Nephron progenitor cell (in vitro differentiated cells): ENCODE measurements at regions not wholly inside any gene's neighbourhood (a gene's known extent, or its start where the extent isn't known, plus 50 kb on each side); places are given as distances from the start of the nearest gene placed in this dataset.

Experiments
- DNase-seq: peaks from one replicate; pipeline ENCODE4 v3.0.0; 2021
- H3K27ac Mint-ChIP-seq: 2 replicates; pipeline ENCODE4 v1.8.0; 2021; ENCODE audit warnings: mild to moderate bottlenecking, moderate library complexity, mixed read lengths
- H3K27me3 Mint-ChIP-seq: 2 replicates; pipeline ENCODE4 v1.8.0; 2021; ENCODE audit warnings: mild to moderate bottlenecking, low read depth, mixed read lengths; ENCODE audit not compliant: poor library complexity
- H3K36me3 Mint-ChIP-seq: 2 replicates; pipeline ENCODE4 v1.8.0; 2021; ENCODE audit warnings: low read depth, mixed read lengths
- H3K4me1 Mint-ChIP-seq: 2 replicates; pipeline ENCODE4 v1.8.0; 2021; ENCODE audit warnings: mixed read lengths
- H3K4me3 Mint-ChIP-seq: 2 replicates; pipeline ENCODE4 v1.8.0; 2021; ENCODE audit warnings: mild to moderate bottlenecking, moderate library complexity, mixed read lengths
- H3K9me3 Mint-ChIP-seq: 2 replicates; pipeline ENCODE4 v1.8.0; 2021; ENCODE audit warnings: mild to moderate bottlenecking, moderate library complexity, mixed read lengths
- TF ChIP-seq, protein P1 (sequence below): fragments of 200-600 bp; sonication (generic); IDR thresholded peaks from 2 replicates; pipeline ENCODE4 v1.5.0; 2021; ENCODE audit warnings: antibody characterized with exemption

DNA sequence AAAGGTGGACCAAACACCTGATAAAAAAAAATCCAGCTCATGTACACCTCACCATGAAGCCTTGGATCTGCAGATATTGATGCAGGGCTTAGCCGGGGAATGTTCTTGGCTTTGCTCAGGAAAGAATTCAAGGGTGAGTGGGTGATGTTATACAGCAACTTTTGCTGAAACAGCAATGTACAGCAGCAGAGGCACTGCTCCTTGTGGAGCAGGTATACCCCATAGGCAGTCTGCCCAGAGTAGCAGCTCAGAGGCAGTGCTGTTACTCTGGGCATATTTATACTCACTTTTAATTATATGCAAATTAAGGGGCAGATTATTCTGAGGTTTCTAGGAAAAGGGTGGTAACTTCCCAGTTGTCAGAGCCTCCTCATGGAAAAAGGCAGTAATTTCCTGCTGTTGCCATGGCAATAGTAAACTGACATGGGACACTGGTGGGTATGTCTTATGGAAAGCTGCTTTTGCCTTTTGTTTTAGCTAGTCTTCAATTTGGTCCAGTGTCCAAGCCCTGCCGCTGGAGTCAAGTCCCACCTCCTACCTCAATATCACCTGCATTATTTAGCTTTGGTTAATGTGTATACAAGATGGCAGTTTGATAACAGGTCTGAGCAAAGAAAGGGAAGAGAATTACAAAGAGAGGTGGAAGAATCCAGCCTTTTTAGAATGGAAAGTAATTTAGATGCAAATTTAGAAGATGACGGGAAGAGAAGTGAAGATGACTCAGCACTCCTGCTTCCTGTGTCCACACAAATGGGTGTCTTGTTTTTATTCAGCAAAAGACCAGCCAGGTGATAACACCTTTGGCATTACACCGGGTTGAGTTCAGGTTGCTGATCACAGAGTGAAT lies 110.1 kb upstream of the JAG1 start:
- peaks cover 50% of the 10 kb centered on the region for H3K4me1 Mint-ChIP-seq
- no peaks in the 10 kb centered on the region for H3K9me3 Mint-ChIP-seq
- peaks cover 6% of the 10 kb centered on the region for H3K36me3 Mint-ChIP-seq
- H3K4me3 Mint-ChIP-seq = no peak overlapping the region
- TF ChIP-seq, protein P1, sequence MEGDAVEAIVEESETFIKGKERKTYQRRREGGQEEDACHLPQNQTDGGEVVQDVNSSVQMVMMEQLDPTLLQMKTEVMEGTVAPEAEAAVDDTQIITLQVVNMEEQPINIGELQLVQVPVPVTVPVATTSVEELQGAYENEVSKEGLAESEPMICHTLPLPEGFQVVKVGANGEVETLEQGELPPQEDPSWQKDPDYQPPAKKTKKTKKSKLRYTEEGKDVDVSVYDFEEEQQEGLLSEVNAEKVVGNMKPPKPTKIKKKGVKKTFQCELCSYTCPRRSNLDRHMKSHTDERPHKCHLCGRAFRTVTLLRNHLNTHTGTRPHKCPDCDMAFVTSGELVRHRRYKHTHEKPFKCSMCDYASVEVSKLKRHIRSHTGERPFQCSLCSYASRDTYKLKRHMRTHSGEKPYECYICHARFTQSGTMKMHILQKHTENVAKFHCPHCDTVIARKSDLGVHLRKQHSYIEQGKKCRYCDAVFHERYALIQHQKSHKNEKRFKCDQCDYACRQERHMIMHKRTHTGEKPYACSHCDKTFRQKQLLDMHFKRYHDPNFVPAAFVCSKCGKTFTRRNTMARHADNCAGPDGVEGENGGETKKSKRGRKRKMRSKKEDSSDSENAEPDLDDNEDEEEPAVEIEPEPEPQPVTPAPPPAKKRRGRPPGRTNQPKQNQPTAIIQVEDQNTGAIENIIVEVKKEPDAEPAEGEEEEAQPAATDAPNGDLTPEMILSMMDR = no peak
- H3K27me3 Mint-ChIP-seq = peaks cover 7% of the 10 kb centered on the region
- no peak for DNase-seq
- no peak overlapping the region for H3K27ac Mint-ChIP-seq

DNA sequence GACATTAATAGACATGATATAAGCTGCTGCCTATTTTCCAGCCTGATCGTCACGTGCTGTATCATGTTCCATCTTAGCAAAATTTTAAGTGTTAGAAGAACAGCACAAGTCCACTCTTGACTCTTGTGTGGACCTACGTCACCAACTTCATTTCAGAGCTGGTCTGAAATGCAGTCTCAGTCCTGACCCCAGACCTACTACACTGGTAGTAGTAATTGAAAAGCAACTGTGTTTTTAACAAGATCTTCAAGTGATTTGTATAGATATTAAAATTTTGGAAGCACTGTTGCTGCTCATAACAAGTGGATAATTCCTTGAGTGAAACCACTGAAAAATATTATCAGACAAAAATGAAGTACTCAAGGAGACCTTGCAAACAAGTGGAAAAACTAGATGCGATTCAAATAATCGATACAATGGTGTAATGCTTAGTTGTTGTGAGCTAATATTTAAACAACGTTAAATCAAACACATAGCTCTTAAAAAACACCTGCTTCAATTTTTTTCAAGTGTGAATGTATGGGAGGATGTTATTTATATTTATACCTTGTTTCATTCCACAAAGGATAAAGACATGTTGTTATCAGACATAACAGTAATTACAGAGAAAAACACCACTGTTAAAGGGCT lies 110.9 kb upstream of the JAG1 start:
- Mint-ChIP-seq H3K9me3 (no peaks in the 10 kb centered on the region), H3K4me1 (peaks cover 54% of the 10 kb centered on the region), H3K4me3 (no peak overlapping the region), H3K36me3 (peaks cover 8% of the 10 kb centered on the region), H3K27me3 (peaks cover 7% of the 10 kb centered on the region), H3K27ac (no peak overlapping the region)
- TF ChIP-seq, protein P1 = no peak
- no peak for DNase-seq

DNA sequence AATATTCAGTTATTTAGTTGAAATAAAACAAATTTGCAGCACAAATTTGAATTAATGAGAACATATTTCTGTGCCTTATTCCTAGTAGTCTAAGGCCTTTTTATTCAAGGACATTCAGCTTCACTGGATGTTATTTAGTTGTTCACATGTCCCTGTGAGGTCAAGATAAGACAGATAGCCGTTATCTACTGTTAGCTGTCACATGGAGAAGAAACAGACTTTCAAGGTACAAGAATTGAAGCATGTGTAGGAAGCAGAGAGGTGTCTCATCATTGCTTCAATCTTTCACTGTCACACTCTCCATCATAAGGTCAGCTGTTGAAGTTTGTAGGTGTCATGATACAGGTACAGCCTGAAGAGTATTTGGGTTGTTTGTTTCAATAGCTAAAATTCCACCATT lies 112.9 kb upstream of the JAG1 start:
- Mint-ChIP-seq H3K9me3 (no peaks in the 10 kb centered on the region), H3K4me3 (no peak overlapping the region)
- no peak for DNase-seq

DNA sequence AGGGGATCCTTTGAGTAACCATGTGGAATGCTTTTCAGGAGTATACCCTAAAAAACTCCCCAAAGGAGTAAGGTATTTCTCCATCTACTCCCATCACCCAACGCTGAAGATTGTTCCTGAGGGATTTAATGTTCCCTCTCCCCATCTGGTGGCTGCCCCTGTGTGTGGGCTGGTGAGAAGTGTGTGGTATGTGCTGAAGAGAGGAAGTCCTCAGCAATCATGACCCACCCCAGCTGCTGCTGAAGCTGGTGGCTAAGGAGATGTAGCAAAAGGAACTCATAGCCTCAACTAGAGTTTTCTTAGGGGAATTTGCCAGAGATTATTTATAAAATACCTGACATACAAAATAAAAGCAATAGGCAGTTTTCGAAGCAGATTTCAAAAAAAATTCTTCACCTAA lies 114.3 kb upstream of the JAG1 start:
- Mint-ChIP-seq H3K36me3 (peaks cover 17% of the 10 kb centered on the region), H3K27me3 (peaks cover 7% of the 10 kb centered on the region)
- DNase-seq = no peak

More for the DNA sequence above, 112.9 kb upstream of the JAG1 start:
- Mint-ChIP-seq H3K27ac (no peak overlapping the region), H3K4me1 (peaks cover 47% of the 10 kb centered on the region), H3K36me3 (peaks cover 8% of the 10 kb centered on the region), H3K27me3 (peaks cover 3% of the 10 kb centered on the region)
- TF ChIP-seq, protein P1 = no peak

DNA sequence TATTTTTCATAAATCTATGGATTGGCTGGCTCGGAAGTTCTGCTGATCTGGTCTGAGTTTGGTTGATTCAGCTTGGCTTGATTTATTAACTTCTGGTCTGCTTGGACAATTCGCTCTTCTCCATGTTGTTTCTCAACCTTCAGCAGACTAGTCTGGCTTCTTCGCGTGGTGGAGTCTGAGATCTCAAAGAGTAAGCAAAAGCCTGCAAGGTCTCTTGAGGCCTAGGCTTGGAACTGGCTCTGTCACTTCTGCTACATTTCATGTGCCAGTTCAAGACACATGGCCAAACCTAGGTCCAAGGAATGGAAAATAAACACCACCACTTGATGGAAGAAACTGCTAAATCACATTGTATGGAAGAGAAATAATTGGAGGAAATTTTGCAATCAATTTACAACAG lies 115.1 kb upstream of the JAG1 start:
- peaks cover 5% of the 10 kb centered on the region for H3K9me3 Mint-ChIP-seq
- no peak overlapping the region for H3K27ac Mint-ChIP-seq
- H3K27me3 Mint-ChIP-seq = peaks cover 10% of the 10 kb centered on the region
- no peak for DNase-seq
- H3K4me1 Mint-ChIP-seq = peaks cover 39% of the 10 kb centered on the region
- H3K4me3 Mint-ChIP-seq = no peak overlapping the region
- TF ChIP-seq, protein P1 = no peak
- peaks cover 17% of the 10 kb centered on the region for H3K36me3 Mint-ChIP-seq

More for the DNA sequence above, 114.3 kb upstream of the JAG1 start:
- Mint-ChIP-seq H3K27ac (no peak overlapping the region), H3K4me1 (peaks cover 37% of the 10 kb centered on the region), H3K4me3 (no peak overlapping the region), H3K9me3 (peaks cover 5% of the 10 kb centered on the region)
- TF ChIP-seq, protein P1 = no peak
